HEK293 (cell line): ENCODE measurements at regions not wholly inside any gene's neighbourhood (a gene's known extent, or its start where the extent isn't known, plus 50 kb on each side); places are given as distances from the start of the nearest gene placed in this dataset.

Experiments
- BCL11A ChIP-seq: fragments of 450-650 bp; formaldehyde crosslinking; IDR thresholded peaks from 2 replicates; pipeline ENCODE4 v1.5.1; 2016; ENCODE audit warnings: low read depth, missing biosample characterization, missing genetic modification characterization
- CTCF ChIP-seq: fragments of 450-650 bp; formaldehyde crosslinking; IDR thresholded peaks from 2 replicates; pipeline ENCODE4 v1.5.1; 2016; ENCODE audit warnings: missing biosample characterization, missing genetic modification characterization
- ZNF140 ChIP-seq: fragments of 450-650 bp; formaldehyde crosslinking; IDR thresholded peaks from 2 replicates; pipeline ENCODE4 v1.5.1; 2016; ENCODE audit warnings: missing biosample characterization, missing genetic modification characterization
- ZNF211 ChIP-seq: fragments of 450-650 bp; formaldehyde crosslinking; IDR thresholded peaks from 2 replicates; pipeline ENCODE4 v1.5.1; 2016; ENCODE audit warnings: low read depth, missing biosample characterization, missing genetic modification characterization
- ZNF23 ChIP-seq: fragments of 450-650 bp; formaldehyde crosslinking; IDR thresholded peaks from 2 replicates; pipeline ENCODE4 v1.5.1; 2016; ENCODE audit warnings: missing biosample characterization, missing genetic modification characterization, borderline replicate concordance
- ZNF416 ChIP-seq: fragments of 450-650 bp; formaldehyde crosslinking; IDR thresholded peaks from 2 replicates; pipeline ENCODE4 v1.5.1; 2016; ENCODE audit warnings: missing biosample characterization, missing genetic modification characterization
- ZNF555 ChIP-seq: fragments of 450-650 bp; formaldehyde crosslinking; conservative IDR thresholded peaks from 2 replicates; pipeline ENCODE4 v1.5.1; 2017; ENCODE audit warnings: missing biosample characterization, mild to moderate bottlenecking, missing genetic modification characterization, inconsistent platforms
- ZNF580 ChIP-seq: fragments of 450-650 bp; formaldehyde crosslinking; IDR thresholded peaks from 2 replicates; pipeline ENCODE4 v1.5.1; 2016; ENCODE audit warnings: missing biosample characterization, missing genetic modification characterization
- ZNF701 ChIP-seq: fragments of 450-650 bp; formaldehyde crosslinking; IDR thresholded peaks from 2 replicates; pipeline ENCODE4 v1.5.1; 2016; ENCODE audit warnings: missing biosample characterization, missing genetic modification characterization

GRCh38 chr15:95327661-95328060, 1002.8 kb upstream of the NR2F2 start:
- no peak for TF ChIP-seq ZNF140
- TF ChIP-seq ZNF580 (tag by site-specific recombination) = no peak
- no peak for TF ChIP-seq CTCF (tag by site-specific recombination)
- no peak for TF ChIP-seq BCL11A (tag by site-specific recombination)
- no peak for TF ChIP-seq ZNF23 (tag by site-specific recombination)
- no peak for TF ChIP-seq ZNF701
- TF ChIP-seq ZNF555 (tag by site-specific recombination) = no peak
- no peak for TF ChIP-seq ZNF416 (tag by site-specific recombination)
- TF ChIP-seq ZNF211 (tag by site-specific recombination) = no peak
